ENCODE measurements at regions not wholly inside any gene's neighbourhood (a gene's known extent, or its start where the extent isn't known, plus 50 kb on each side); places are given as distances from the start of the nearest gene placed in this dataset.
"Not testable (repeated sequence)": the region's sequence is repeated elsewhere in the genome, so short reads cannot be mapped to it uniquely, and the experiment has no call there.

GRCh38 chr11:106517426-106517825, 440.0 kb downstream of the AASDHPPT start:
- DNase-seq: no peak

GRCh38 chr11:106520146-106520912, 442.9 kb downstream of the AASDHPPT start:
- no peak for DNase-seq

GRCh38 chr11:106520920-106521319, 443.5 kb downstream of the AASDHPPT start:
- no peak for DNase-seq

- DNase-seq: no peak
Measured at GRCh38 chr11:106523171-106523570, 445.7 kb downstream of the AASDHPPT start.

GRCh38 chr11:106523921-106524320, 446.5 kb downstream of the AASDHPPT start:
- no peak for DNase-seq

- no peak for DNase-seq
Measured at GRCh38 chr11:106524436-106524835, 447.0 kb downstream of the AASDHPPT start.

- not testable (repeated sequence) for DNase-seq
Measured at GRCh38 chr11:106531648-106532047, 454.2 kb downstream of the AASDHPPT start.

GRCh38 chr11:106533046-106533445, 455.6 kb downstream of the AASDHPPT start:
- no peak for DNase-seq

- no peak for DNase-seq
Measured at GRCh38 chr11:106540001-106540400, 462.5 kb downstream of the AASDHPPT start.

- DNase-seq: no peak
Measured at GRCh38 chr11:106548406-106548805, 469.9 kb downstream of the GUCY1A2 start.

GRCh38 chr11:106551744-106552673, 466.3 kb downstream of the GUCY1A2 start:
- DNase-seq: no peak

GRCh38 chr11:106552694-106553203, 465.5 kb downstream of the GUCY1A2 start:
- no peak for DNase-seq

- no peak for DNase-seq
Measured at GRCh38 chr11:106553304-106553703, 465.0 kb downstream of the GUCY1A2 start.

- not testable (repeated sequence) for DNase-seq
Measured at GRCh38 chr11:106555566-106556250, 462.6 kb downstream of the GUCY1A2 start.

GRCh38 chr11:106565326-106565725, 452.9 kb downstream of the GUCY1A2 start:
- no peak for DNase-seq

GRCh38 chr11:106568632-106569031, 449.6 kb downstream of the GUCY1A2 start:
- DNase-seq: no peak

- not testable (repeated sequence) for DNase-seq
Measured at GRCh38 chr11:106577384-106577783, 440.9 kb downstream of the GUCY1A2 start.

GRCh38 chr11:106581399-106581798, 436.9 kb downstream of the GUCY1A2 start:
- DNase-seq: no peak

GRCh38 chr11:106585061-106585460, 433.2 kb downstream of the GUCY1A2 start:
- DNase-seq: no peak

- DNase-seq: no peak
Measured at GRCh38 chr11:106594751-106595351, 423.4 kb downstream of the GUCY1A2 start.

GRCh38 chr11:106601684-106602297, 416.5 kb downstream of the GUCY1A2 start:
- no peak for DNase-seq

- no peak for DNase-seq
Measured at GRCh38 chr11:106608677-106609076, 409.6 kb downstream of the GUCY1A2 start.

Measured in hematopoietic multipotent progenitor cell treated with erythropoietin and hydrocortisone succinate and interleukin-3 and kit ligand, for 8 days (in vitro differentiated cells).